ENCODE measurements at regions not wholly inside any gene's neighbourhood (a gene's known extent, or its start where the extent isn't known, plus 50 kb on each side); places are given as distances from the start of the nearest gene placed in this dataset.

- TF ChIP-seq CTCF (conservative IDR thresholded peaks at IDR 0.05; ENCODE audit: low read depth, low read length), result no peak
- TF ChIP-seq EZH2 (IDR thresholded peaks at IDR 0.05; ENCODE audit: borderline replicate concordance, low read depth, low read length, poor library complexity, severe bottlenecking), result no peak
Measured at GRCh38 chr4:143771269-143771668, 70.8 kb upstream of the FREM3 start.

Measured in A673 (cell line).